LNCaP clone FGC (cell line): ENCODE measurements at regions not wholly inside any gene's neighbourhood (a gene's known extent, or its start where the extent isn't known, plus 50 kb on each side); places are given as distances from the start of the nearest gene placed in this dataset.

Experiments used
- DNase-seq: peaks from one replicate; pipeline ENCODE4 v3.0.0-alpha.2; 2011; ENCODE audit warnings: low read depth
- H3K4me3 ChIP-seq: 2 replicates; pipeline ENCODE4 v1.5.1; 2011; ENCODE audit warnings: mild to moderate bottlenecking, low read depth, low read length, control low read depth
- CTCF ChIP-seq: IDR thresholded peaks from 2 replicates; pipeline ENCODE4 v1.5.1; 2012; ENCODE audit warnings: mild to moderate bottlenecking; ENCODE audit not compliant: control insufficient read depth, insufficient read depth; ENCODE audit errors: extremely low read depth

GRCh38 chr14:35985474-35986218 is 159.5 kb downstream of the BRMS1L start:
- TF ChIP-seq CTCF: no peak
- DNase-seq: no peak

GRCh38 chr14:35979531-35979930 is 153.4 kb downstream of the BRMS1L start:
- no peak for TF ChIP-seq CTCF
- no peak for DNase-seq
- no peak overlapping the region for H3K4me3 ChIP-seq

More at GRCh38 chr14:35985474-35986218, 159.5 kb downstream of the BRMS1L start:
- no peak overlapping the region for H3K4me3 ChIP-seq

GRCh38 chr14:35978561-35978960 is 152.4 kb downstream of the BRMS1L start:
- H3K4me3 ChIP-seq: no peak overlapping the region
- no peak for TF ChIP-seq CTCF
- no peak for DNase-seq

GRCh38 chr14:35975814-35976213 is 149.7 kb downstream of the BRMS1L start:
- no peak for DNase-seq
- no peak overlapping the region for H3K4me3 ChIP-seq
- TF ChIP-seq CTCF: no peak

- TF ChIP-seq CTCF: no peak
- H3K4me3 ChIP-seq: no peak overlapping the region
- no peak for DNase-seq
These were observed 147.6 kb downstream of the BRMS1L start for GRCh38 chr14:35973770-35974169.

GRCh38 chr14:35971965-35972630 is 146.0 kb downstream of the BRMS1L start:
- H3K4me3 ChIP-seq: no peak overlapping the region
- DNase-seq: no peak
- no peak for TF ChIP-seq CTCF
